ENCODE measurements at regions not wholly inside any gene's neighbourhood (a gene's known extent, or its start where the extent isn't known, plus 50 kb on each side); places are given as distances from the start of the nearest gene placed in this dataset.

DNA sequence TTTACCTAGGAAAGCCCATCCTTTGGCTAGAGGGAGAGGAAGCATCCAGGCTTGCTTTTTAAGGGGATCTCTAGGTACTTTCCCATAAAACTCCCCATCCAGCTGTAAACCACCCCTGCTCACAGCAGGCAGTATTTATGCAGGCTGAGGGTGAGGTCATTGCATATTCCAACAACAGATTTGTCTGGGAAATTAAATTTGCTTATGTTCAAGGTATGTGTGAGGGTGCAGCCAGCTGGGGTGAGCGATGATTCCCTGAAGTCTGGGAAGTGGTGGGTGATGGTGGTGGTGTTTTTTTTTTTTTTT is 96.3 kb upstream of the C1QTNF9B start:
- no peaks in the 10 kb centered on the region for H3K27me3 ChIP-seq (ENCODE audit: insufficient read depth, low read length, poor library complexity, severe bottlenecking)
- no peak overlapping the region for H3K9ac ChIP-seq (ENCODE audit: low read depth, low read length, poor library complexity, severe bottlenecking)
- no peak overlapping the region for H3K4me3 ChIP-seq (ENCODE audit: low read length, poor library complexity, severe bottlenecking)
- no peaks in the 10 kb centered on the region for H3K9me2 ChIP-seq (replicated peaks; ENCODE audit: low read depth, low read length)
- H3K36me3 ChIP-seq (ENCODE audit: insufficient read depth, low read length) = no peaks in the 10 kb centered on the region
- no peak overlapping the region for H3K4me2 ChIP-seq (ENCODE audit: low read depth, low read length, poor library complexity, severe bottlenecking)
- no peaks in the 10 kb centered on the region for H4K20me1 ChIP-seq (ENCODE audit: insufficient read depth, low read length, poor library complexity, severe bottlenecking)
- TF ChIP-seq EZH2phosphoT487 (IDR thresholded peaks at IDR 0.05; ENCODE audit: borderline replicate concordance) = no peak
- TF ChIP-seq, protein P1, sequence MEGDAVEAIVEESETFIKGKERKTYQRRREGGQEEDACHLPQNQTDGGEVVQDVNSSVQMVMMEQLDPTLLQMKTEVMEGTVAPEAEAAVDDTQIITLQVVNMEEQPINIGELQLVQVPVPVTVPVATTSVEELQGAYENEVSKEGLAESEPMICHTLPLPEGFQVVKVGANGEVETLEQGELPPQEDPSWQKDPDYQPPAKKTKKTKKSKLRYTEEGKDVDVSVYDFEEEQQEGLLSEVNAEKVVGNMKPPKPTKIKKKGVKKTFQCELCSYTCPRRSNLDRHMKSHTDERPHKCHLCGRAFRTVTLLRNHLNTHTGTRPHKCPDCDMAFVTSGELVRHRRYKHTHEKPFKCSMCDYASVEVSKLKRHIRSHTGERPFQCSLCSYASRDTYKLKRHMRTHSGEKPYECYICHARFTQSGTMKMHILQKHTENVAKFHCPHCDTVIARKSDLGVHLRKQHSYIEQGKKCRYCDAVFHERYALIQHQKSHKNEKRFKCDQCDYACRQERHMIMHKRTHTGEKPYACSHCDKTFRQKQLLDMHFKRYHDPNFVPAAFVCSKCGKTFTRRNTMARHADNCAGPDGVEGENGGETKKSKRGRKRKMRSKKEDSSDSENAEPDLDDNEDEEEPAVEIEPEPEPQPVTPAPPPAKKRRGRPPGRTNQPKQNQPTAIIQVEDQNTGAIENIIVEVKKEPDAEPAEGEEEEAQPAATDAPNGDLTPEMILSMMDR (conservative IDR thresholded peaks at IDR 0.05; ENCODE audit: low read length) = no peak
- no peaks in the 10 kb centered on the region for H3K79me2 ChIP-seq (ENCODE audit: insufficient read depth, low read length)
- H2AFZ ChIP-seq (ENCODE audit: low read length) = no peak overlapping the region
- peaks cover 6% of the 10 kb centered on the region for H3K4me1 ChIP-seq (ENCODE audit: insufficient read depth, low read length, poor library complexity, severe bottlenecking)
- H3F3A ChIP-seq (ENCODE audit: low read depth) = no peaks in the 10 kb centered on the region
- no peaks in the 10 kb centered on the region for H3K9me3 ChIP-seq (ENCODE audit: insufficient read depth, low read depth, low read length)

- H4K20me1 ChIP-seq (ENCODE audit: insufficient read depth, low read length, poor library complexity, severe bottlenecking) = no peaks in the 10 kb centered on the region
- H3K4me3 ChIP-seq (ENCODE audit: low read length, poor library complexity, severe bottlenecking) = no peak overlapping the region
- no peak overlapping the region for H3K9ac ChIP-seq (ENCODE audit: low read depth, low read length, poor library complexity, severe bottlenecking)
- H3K4me1 ChIP-seq (ENCODE audit: insufficient read depth, low read length, poor library complexity, severe bottlenecking) = peaks cover 6% of the 10 kb centered on the region
- peak overlapping the region; percentile 64; the same call in 1 of the 2 replicates for H2AFZ ChIP-seq (ENCODE audit: low read length)
- H3K9me3 ChIP-seq (ENCODE audit: insufficient read depth, low read depth, low read length) = no peaks in the 10 kb centered on the region
- H3K79me2 ChIP-seq (ENCODE audit: insufficient read depth, low read length) = no peaks in the 10 kb centered on the region
- no peaks in the 10 kb centered on the region for H3K36me3 ChIP-seq (ENCODE audit: insufficient read depth, low read length)
- no peak for TF ChIP-seq EZH2phosphoT487 (IDR thresholded peaks at IDR 0.05; ENCODE audit: borderline replicate concordance)
- TF ChIP-seq, protein P1 (conservative IDR thresholded peaks at IDR 0.05; ENCODE audit: low read length) = no peak
- no peaks in the 10 kb centered on the region for H3F3A ChIP-seq (ENCODE audit: low read depth)
- H3K9me2 ChIP-seq (replicated peaks; ENCODE audit: low read depth, low read length) = no peaks in the 10 kb centered on the region
- no peak overlapping the region for H3K4me2 ChIP-seq (ENCODE audit: low read depth, low read length, poor library complexity, severe bottlenecking)
- H3K27me3 ChIP-seq (ENCODE audit: insufficient read depth, low read length, poor library complexity, severe bottlenecking) = no peaks in the 10 kb centered on the region
These were observed 98.2 kb upstream of the C1QTNF9B start for GRCh38 chr13:23995283-23996073.

DNA sequence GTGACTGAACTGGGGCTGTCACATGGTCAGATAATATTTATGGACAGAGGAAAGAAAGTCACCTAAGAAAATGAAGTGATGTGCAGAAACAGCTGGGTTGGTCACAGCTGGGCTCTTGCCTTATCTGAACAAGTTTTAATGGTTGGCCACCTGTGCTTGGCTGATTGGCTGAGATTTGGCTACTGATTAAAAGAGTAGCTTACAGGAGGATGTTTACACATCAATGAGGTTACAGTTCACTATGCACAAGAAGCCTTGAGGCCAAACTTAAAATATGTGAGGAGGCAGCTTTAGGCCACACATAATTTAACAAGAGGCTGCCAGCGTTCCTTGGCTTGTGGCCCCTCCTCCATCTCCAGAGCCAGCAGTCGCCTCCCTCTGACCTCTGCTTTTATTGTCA is 99.2 kb upstream of the C1QTNF9B start:
- H3K27me3 ChIP-seq (ENCODE audit: insufficient read depth, low read length, poor library complexity, severe bottlenecking) = no peaks in the 10 kb centered on the region
- H3K4me1 ChIP-seq (ENCODE audit: insufficient read depth, low read length, poor library complexity, severe bottlenecking) = peaks cover 6% of the 10 kb centered on the region
- no peak overlapping the region for H3K9ac ChIP-seq (ENCODE audit: low read depth, low read length, poor library complexity, severe bottlenecking)
- TF ChIP-seq EZH2phosphoT487 (IDR thresholded peaks at IDR 0.05; ENCODE audit: borderline replicate concordance) = no peak
- TF ChIP-seq, protein P1 (conservative IDR thresholded peaks at IDR 0.05; ENCODE audit: low read length) = no peak
- H2AFZ ChIP-seq (ENCODE audit: low read length) = no peak overlapping the region
- no peaks in the 10 kb centered on the region for H3K9me2 ChIP-seq (replicated peaks; ENCODE audit: low read depth, low read length)
- H4K20me1 ChIP-seq (ENCODE audit: insufficient read depth, low read length, poor library complexity, severe bottlenecking) = no peaks in the 10 kb centered on the region
- H3K4me3 ChIP-seq (ENCODE audit: low read length, poor library complexity, severe bottlenecking) = no peak overlapping the region
- no peaks in the 10 kb centered on the region for H3K9me3 ChIP-seq (ENCODE audit: insufficient read depth, low read depth, low read length)
- no peak overlapping the region for H3K4me2 ChIP-seq (ENCODE audit: low read depth, low read length, poor library complexity, severe bottlenecking)
- H3F3A ChIP-seq (ENCODE audit: low read depth) = no peaks in the 10 kb centered on the region
- H3K79me2 ChIP-seq (ENCODE audit: insufficient read depth, low read length) = no peaks in the 10 kb centered on the region
- no peaks in the 10 kb centered on the region for H3K36me3 ChIP-seq (ENCODE audit: insufficient read depth, low read length)

Data from Loucy (cell line).